NCI-H1417 treated with DMSO at 0.1 percent for 48 hours (cell line): ENCODE measurements at regions not wholly inside any gene's neighbourhood (a gene's known extent, or its start where the extent isn't known, plus 50 kb on each side); places are given as distances from the start of the nearest gene placed in this dataset.

Source experiments
- DNase-seq: peaks from one replicate; lab custom pipeline; 2025; lab: John Stamatoyannopoulos, UW

DNA sequence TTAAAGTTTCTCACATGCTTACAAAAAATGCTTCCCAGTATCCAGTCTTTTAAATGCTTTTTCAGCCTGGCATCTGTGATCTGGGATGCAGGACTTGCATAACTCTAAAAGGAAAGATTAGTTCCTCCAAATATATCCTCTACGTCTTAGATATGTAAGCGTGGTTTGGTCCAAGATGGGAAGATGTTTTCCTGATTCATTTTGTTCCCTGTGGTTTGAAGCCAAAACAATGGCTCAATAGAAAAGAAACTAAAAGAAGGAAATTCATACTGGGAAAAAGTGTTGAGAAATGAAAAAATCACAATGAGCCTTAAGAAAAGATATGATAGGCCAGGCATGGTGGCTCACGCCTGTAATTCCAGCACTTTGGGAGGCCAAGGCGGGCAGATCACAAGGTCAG is 1002.8 kb downstream of the NAALADL2 start:
- no peak for DNase-seq
